ENCODE measurements at regions not wholly inside any gene's neighbourhood (a gene's known extent, or its start where the extent isn't known, plus 50 kb on each side); places are given as distances from the start of the nearest gene placed in this dataset.

GRCh38 chr6:10060004-10060403 lies 354.9 kb downstream of the TFAP2A start:
- Histone ChIP-seq H3K9ac (ENCODE audit: extremely low read depth, low read length, poor library complexity, severe bottlenecking) (no peak overlapping the region), H3K9me3 (ENCODE audit: control insufficient read depth, low read length) (no peaks in the 10 kb centered on the region), H3K27ac (ENCODE audit: low read depth, low read length) (no peak overlapping the region), H3K4me3 (ENCODE audit: low read length) (no peak overlapping the region), H3K4me1 (ENCODE audit: control insufficient read depth, insufficient read depth, low read length) (no peaks in the 10 kb centered on the region), H3K36me3 (ENCODE audit: control insufficient read depth, insufficient read depth, low read length) (no peaks in the 10 kb centered on the region), H3K27me3 (ENCODE audit: control insufficient read depth, insufficient read depth, low read length, poor library complexity, severe bottlenecking) (no peaks in the 10 kb centered on the region)
- WGBS, 2 experiments (ENCODE audit: insufficient coverage in 1 of 2, insufficient read length in 1 of 2): 75 to 100% methylated on average over 1 to 2 of the region's 2 CpGs
- no peak for DNase-seq
- Mint-ChIP-seq H3K27me3 (ENCODE audit: insufficient read depth) (no peaks in the 10 kb centered on the region), H3K9me3 (no peaks in the 10 kb centered on the region), H3K27ac (no peak overlapping the region), H3K36me3 (ENCODE audit: low read depth) (no peaks in the 10 kb centered on the region), H3K4me3 (no peak overlapping the region), H3K4me1 (peaks cover 13% of the 10 kb centered on the region)
- TF ChIP-seq CTCF (conservative IDR thresholded peaks at IDR 0.05): no peak

GRCh38 chr6:10054672-10055071 lies 360.2 kb downstream of the TFAP2A start:
- H3K27me3 ChIP-seq (ENCODE audit: control insufficient read depth, insufficient read depth, low read length, poor library complexity, severe bottlenecking): no peaks in the 10 kb centered on the region
- no peaks in the 10 kb centered on the region for H3K4me1 ChIP-seq (ENCODE audit: control insufficient read depth, insufficient read depth, low read length)
- H3K9me3 Mint-ChIP-seq: peaks cover 3% of the 10 kb centered on the region
- H3K9me3 ChIP-seq (ENCODE audit: control insufficient read depth, low read length): no peaks in the 10 kb centered on the region
- H3K9ac ChIP-seq (ENCODE audit: extremely low read depth, low read length, poor library complexity, severe bottlenecking): no peak overlapping the region
- H3K27ac ChIP-seq (ENCODE audit: low read depth, low read length): no peak overlapping the region
- DNase-seq: no peak
- no peaks in the 10 kb centered on the region for H3K36me3 ChIP-seq (ENCODE audit: control insufficient read depth, insufficient read depth, low read length)
- H3K27ac Mint-ChIP-seq: no peak overlapping the region
- no peaks in the 10 kb centered on the region for H3K36me3 Mint-ChIP-seq (ENCODE audit: low read depth)
- H3K27me3 Mint-ChIP-seq (ENCODE audit: insufficient read depth): peaks cover 5% of the 10 kb centered on the region
- H3K4me3 Mint-ChIP-seq: no peak overlapping the region
- H3K4me3 ChIP-seq (ENCODE audit: low read length): no peak overlapping the region
- TF ChIP-seq CTCF (conservative IDR thresholded peaks at IDR 0.05): no peak
- H3K4me1 Mint-ChIP-seq: peaks cover 3% of the 10 kb centered on the region

- DNase-seq: no peak
- peaks cover 3% of the 10 kb centered on the region for H3K9me3 Mint-ChIP-seq
- no peaks in the 10 kb centered on the region for H3K4me1 ChIP-seq (ENCODE audit: control insufficient read depth, insufficient read depth, low read length)
- peaks cover 5% of the 10 kb centered on the region for H3K27me3 Mint-ChIP-seq (ENCODE audit: insufficient read depth)
- no peak for TF ChIP-seq CTCF (conservative IDR thresholded peaks at IDR 0.05)
- H3K27ac Mint-ChIP-seq: no peak overlapping the region
- H3K4me3 Mint-ChIP-seq: no peak overlapping the region
- H3K4me1 Mint-ChIP-seq: peaks cover 9% of the 10 kb centered on the region
- H3K36me3 ChIP-seq (ENCODE audit: control insufficient read depth, insufficient read depth, low read length): no peaks in the 10 kb centered on the region
- H3K36me3 Mint-ChIP-seq (ENCODE audit: low read depth): no peaks in the 10 kb centered on the region
- no peak overlapping the region for H3K4me3 ChIP-seq (ENCODE audit: low read length)
- no peak overlapping the region for H3K27ac ChIP-seq (ENCODE audit: low read depth, low read length)
- H3K9ac ChIP-seq (ENCODE audit: extremely low read depth, low read length, poor library complexity, severe bottlenecking): no peak overlapping the region
- no peaks in the 10 kb centered on the region for H3K27me3 ChIP-seq (ENCODE audit: control insufficient read depth, insufficient read depth, low read length, poor library complexity, severe bottlenecking)
- H3K9me3 ChIP-seq (ENCODE audit: control insufficient read depth, low read length): no peaks in the 10 kb centered on the region
These were observed 363.6 kb downstream of the TFAP2A start for GRCh38 chr6:10051283-10051682.

Measured in endodermal cell (in vitro differentiated cells).